GM12874 (cell line): ENCODE measurements at regions not wholly inside any gene's neighbourhood (a gene's known extent, or its start where the extent isn't known, plus 50 kb on each side); places are given as distances from the start of the nearest gene placed in this dataset.

Experiments
- TF ChIP-seq, protein P1 (sequence below): IDR thresholded peaks from 2 replicates; pipeline ENCODE4 v1.5.1; 2011; ENCODE audit warnings: low read depth, mild to moderate bottlenecking, control low read depth, low read length, moderate library complexity; ENCODE audit not compliant: insufficient read depth

DNA sequence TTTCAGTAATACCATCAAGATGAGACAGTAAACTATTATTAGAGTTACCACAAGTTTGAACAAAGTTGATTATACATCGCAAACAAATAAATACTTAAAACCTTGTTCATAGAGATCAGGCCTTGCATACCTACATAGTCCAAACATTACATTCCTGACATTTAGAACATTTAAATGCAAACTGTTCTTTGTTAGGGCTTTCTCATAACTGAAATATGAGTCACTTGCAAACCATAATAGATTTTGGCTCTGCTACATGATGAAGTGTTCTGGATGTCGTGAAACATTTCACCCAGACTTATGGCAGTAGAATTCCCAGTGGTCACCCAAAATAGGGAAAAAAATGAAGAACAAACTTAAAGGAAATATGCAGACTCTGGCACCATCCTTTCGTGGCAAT is 75.0 kb downstream of the FAT4 start:
- TF ChIP-seq, protein P1, sequence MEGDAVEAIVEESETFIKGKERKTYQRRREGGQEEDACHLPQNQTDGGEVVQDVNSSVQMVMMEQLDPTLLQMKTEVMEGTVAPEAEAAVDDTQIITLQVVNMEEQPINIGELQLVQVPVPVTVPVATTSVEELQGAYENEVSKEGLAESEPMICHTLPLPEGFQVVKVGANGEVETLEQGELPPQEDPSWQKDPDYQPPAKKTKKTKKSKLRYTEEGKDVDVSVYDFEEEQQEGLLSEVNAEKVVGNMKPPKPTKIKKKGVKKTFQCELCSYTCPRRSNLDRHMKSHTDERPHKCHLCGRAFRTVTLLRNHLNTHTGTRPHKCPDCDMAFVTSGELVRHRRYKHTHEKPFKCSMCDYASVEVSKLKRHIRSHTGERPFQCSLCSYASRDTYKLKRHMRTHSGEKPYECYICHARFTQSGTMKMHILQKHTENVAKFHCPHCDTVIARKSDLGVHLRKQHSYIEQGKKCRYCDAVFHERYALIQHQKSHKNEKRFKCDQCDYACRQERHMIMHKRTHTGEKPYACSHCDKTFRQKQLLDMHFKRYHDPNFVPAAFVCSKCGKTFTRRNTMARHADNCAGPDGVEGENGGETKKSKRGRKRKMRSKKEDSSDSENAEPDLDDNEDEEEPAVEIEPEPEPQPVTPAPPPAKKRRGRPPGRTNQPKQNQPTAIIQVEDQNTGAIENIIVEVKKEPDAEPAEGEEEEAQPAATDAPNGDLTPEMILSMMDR = no peak

DNA sequence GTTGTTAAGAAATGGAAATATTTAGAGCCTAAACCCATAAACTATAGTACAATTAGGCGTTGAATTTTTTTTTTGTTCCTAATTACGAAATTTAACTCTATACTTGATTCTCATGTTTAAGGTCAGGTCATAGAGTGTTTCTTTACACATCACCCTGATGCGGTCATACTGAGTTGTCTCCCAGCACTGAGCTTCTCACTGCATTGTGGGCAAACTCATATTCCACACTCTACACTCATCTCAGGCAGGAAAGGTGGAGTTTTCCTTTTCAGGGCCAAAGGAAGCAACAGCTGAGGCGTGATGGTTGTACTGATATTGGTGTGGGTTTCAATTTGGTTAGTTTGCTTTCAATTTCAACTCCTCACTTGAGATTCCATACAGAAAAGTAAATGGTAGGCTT is 75.4 kb downstream of the FAT4 start:
- TF ChIP-seq, protein P1 = no peak

DNA sequence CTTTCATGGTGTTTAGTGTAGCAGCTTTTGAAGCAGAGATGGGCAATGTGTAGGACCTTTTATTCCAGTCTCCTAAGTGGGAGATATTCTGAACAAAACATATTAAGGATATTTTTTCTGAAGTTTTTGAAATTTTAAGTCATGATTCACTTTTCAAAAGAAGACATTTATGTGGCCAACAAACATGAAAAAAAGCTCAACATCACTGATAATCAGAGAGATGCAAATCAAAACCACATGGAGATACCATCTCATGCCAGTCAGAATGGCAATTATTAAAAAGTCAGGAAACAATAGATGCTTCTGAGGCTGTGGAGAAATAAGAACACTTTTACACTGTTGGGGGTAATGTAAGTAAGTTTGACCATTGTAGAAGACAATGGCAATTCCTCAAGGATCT is 76.0 kb downstream of the FAT4 start:
- TF ChIP-seq, protein P1 = no peak

DNA sequence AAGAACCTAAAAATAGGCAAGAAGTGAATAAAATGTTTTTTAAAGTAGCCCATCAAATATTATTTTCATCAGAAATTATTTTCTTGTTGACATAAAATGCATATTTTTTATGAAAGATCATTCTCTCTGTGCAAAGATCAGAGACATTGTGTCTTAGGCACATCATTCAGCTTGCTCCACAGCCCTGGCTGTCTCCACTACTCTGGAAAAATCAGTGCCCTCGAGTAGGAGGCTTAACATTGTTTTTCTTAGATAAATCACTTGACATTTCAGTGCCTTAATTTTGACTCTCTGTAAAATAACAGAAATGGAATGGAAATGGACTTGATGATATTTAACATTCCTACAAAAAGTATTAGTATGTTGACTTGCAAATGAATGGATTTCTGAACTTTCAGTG is 77.9 kb downstream of the FAT4 start:
- TF ChIP-seq, protein P1 = no peak

DNA sequence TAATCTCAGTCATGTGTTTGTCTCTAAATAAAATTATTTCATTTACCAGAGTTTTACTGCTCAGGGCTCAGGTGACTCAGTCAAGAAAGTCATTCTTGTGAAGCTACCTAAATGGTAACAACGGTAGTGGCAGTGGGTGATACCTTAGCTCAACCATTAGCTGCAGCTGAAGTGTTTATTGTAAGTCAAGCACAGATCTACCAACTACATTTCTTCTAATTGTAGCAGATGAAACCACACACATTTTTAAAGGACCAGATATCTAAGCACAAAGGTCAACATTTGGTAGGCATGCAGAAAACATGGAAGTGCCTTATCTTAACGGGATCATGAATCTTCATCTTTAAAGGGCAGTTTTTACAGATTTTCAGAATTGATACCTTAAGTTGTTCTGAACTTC is 79.1 kb downstream of the FAT4 start:
- TF ChIP-seq, protein P1 = no peak

DNA sequence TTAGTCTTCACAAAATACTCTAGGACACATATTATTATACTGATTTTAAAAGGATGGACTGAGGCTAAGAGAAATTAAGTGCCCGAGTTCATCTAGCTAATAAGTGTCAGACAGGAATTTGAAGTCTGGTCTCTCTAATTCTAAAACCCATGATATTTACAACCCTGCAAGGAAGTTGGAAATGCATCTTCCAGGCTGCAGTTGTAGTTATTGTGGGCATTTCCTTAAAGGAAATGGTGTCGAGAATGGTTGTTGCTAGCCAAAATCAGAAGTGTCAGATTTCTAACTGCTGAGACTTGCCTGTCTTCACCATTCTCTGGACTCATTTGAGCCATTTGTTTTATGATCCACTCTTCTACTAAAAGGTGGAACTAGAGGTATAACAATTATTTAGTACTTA is 82.5 kb downstream of the FAT4 start:
- TF ChIP-seq, protein P1 = no peak

DNA sequence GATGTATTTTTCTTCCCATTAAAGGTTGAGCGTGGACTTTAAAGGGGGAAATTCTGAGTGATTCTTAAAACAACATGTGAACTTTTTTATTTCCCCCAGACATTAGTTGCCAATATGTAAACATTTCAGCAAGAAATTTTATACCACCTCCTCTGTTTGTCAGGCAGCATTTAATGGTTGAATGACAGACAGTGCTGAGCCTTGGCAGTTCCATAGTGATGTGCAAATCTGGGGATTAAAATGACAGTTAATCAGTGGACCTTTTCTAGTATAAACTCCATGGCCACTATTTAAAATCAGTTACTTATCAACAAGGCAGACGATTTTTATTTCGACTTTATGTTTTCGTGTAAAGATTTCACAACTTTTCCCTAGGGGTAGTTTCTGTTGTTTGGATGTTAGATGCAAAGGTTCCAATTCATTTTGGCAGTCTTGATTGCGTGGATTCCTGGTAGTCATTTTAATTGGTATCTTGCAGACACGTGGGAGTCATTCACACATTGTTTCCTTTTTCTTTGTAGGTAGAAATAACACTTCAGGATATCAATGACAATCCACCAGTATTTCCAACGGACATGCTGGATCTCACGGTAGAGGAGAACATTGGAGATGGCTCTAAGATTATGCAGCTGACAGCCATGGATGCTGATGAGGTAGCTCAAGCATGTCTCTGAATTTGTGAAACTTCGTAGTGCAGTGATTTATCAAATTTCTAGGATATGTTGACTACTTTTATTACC is 83.7 kb downstream of the FAT4 start:
- TF ChIP-seq, protein P1 = no peak
